GM18858 (cell line): ENCODE measurements at regions not wholly inside any gene's neighbourhood (a gene's known extent, or its start where the extent isn't known, plus 50 kb on each side); places are given as distances from the start of the nearest gene placed in this dataset.

ENCODE experiments used
- ATAC-seq: cut with Tn5 transposase; IDR thresholded peaks from one replicate; pipeline ENCODE4 v1.9.1; 2021; ENCODE audit not compliant: unreplicated experiment

DNA sequence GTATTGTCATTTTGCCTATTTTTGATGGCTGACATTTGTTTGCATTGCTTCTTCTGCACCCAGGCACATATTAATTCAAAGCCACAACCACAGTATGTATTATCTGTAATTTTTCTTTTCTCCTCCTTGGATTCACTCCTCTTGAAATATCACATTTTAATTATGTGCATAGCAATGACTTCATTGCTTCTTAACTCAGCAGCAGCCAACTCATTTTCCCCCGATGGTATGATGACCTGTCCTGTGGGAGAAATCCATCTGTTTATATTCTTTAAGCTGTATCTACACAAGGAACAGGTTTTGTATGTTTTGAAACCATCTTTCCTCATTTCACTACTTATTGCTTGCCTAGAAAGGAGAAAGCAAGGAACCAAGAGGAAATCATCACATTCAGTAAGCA lies 588.8 kb downstream of the INHBA start:
- no peak for ATAC-seq

DNA sequence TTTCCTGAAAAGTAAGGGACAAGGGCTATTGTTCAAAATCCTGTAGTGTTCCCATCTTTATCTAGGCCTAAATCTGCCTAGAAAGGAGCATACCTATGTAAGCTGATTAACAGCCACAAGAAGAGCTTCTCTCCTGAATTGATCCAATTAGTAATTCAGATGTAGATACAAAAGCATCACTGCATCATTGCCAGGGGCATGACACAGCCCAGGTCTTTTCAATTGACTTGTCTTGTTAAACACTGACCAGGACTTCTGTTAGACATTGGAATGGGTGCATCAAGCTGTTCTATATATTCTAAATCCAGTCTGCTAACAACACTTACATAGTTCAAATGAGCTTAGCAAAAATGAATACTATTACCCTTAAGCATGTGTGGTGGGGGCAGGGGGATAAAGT lies 589.2 kb downstream of the INHBA start:
- ATAC-seq, result no peak

DNA sequence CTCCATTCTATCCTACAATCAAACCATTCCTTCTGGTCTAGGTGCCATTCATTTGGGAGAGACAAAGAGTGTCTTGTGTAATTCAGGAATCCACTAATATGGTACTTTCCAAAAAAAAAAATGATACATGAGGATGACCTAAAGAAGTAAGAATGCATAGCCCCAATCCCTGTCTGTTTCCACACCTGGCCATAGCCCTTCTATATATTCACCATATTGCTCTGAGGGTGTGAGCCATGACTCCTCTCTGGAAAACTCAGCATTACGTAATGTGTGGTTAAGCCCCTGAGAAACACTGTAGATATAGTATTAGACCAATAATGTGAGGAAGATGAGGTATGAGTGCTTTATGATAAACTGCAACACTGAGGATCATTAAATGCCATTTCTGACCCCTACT lies 592.7 kb downstream of the INHBA start:
- no peak for ATAC-seq

DNA sequence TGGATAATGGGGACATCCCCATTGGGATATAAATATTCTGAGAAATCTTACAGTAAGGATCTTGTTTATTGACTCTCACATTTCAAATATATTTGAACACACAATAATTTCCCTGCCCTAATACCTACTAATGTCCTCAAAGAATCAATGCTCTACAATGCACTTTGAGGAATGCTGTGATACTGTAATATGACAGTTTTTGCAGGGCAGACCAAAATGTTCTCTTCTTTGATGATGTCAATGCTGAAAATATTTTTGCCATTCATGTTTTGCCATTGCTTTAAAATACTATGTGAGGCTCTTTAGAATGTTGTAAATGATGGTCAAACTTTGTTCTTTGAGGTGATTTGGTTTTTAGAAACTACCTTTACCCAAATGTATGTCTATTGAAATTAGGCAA lies 594.1 kb downstream of the INHBA start:
- ATAC-seq, result no peak

DNA sequence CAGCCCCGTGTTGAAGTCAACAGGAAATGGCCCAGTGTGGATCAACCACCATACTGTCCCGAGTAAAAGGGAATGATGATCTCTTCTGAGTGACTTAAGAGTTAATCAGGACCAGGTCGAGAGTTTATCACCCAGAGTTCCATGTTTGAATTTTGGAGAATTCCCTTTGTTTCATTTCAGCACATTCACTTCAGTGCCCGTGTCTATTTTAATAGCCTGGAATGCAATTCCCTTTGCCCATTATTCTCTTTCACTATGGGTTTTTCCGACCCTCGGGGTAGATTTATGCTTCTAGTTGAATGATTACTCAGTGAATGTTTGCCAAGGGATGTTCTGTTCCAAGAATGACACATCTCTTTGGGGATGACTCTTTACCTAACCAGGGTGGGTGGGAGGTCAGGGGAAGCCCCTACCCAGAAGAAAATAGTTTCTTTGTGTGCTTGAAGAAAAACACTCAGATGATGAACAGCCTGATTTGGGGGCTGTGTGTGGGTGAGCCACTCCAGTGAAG lies 594.9 kb downstream of the INHBA start:
- no peak for ATAC-seq

DNA sequence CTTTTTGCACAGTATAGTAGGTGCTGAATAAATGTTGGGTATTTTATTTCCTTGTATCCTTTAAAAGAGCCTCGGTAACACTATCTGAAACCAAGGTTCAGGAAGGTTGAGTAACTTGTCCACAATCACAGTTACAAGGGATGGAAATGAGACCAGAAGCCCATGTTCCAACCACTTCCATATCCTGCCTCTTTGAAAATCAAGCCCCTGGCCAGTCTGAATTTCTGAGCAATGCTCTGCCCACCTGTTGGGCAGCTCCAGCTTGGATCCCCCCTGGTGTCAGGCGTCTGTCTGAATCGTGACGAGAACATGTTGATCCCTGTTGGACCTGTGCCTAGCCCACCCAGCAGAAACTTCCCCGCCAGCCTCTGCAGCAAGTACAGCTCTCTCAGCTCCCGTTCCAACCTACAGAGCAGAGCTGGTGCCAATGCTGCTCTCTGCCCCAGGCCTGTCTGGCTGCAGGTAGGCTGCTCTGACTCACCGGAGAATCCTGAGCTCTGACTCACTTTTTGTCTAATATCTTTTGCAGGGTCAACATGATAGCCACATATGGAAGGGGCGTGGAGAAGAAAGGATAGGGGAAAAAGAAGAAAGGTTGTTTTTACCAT lies 595.5 kb downstream of the INHBA start:
- no peak for ATAC-seq

DNA sequence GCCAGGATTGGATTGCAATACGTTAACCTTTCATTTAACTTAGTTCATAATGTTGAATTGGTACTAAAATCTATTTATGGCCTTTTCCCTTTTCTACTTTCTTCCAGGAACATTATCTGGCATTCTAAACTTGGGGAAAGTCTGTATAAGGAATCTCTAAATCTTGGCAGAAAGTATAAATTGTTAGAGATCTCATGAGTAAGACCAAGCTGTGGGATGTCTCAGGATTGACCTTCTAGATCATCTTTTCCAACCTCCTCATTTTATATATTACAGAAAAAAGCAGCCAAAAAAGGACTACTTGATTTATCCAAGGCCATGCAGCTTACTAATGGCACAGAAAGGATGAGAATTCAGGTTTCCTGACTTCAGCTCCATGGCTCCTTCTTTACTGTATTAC lies 598.3 kb downstream of the INHBA start:
- no peak for ATAC-seq

DNA sequence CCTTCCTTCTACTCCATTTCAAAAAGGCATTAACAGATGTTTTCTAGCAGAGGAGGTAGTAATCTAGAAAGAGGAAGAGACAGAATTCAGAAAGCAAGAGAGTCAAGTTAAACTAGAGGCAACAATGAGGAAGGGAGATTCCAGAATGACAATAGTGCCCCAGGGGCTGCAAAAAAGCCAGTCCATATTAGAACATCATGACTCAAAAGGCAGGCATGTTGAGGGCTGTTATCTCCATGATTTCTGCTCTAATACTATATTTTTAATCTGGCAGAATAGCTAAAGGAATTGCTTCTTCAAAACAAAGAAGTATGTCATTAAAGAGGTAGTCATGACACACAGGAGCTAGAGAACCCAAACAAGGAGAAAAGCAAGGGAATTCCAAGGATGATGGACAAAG lies 599.6 kb downstream of the INHBA start:
- ATAC-seq, result peak; percentile 87

DNA sequence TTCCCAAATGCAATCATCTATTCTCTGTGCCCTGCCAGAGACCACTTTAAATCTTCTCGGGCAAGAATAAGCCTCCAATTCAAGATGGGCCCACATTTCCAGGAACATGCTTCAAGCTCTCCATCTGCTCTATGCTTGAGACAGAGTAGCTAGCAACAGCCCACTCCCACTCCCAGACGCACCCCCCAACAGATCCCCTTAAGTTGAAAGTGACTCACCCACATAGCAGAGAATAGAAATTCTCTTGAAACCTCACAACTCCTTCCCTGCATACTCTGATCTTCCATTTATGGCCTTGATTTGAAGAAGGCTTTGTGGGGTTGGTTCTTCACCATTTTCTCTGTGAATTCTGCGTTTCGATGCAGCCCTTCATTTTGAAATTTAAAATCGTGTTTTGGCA lies 604.0 kb downstream of the INHBA start:
- no peak for ATAC-seq

DNA sequence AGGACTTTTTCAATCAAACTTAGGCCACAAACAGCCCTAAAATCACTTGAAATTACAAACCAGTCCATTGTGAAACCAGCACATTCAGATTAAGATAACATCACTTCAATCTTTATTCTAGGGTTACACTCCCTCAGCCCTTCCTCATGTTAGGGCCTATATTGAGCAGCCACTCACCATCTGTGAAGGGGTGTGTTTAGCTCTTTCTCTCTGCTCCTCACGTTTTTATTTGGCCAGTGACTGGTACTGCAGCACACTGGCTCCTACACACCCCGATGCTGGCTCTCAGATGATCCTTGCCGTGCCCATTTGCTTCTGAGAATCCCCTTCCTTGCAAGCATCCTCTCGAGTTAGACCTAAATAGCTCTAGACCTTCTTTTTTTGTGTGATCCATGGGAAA lies 604.5 kb downstream of the INHBA start:
- no peak for ATAC-seq

DNA sequence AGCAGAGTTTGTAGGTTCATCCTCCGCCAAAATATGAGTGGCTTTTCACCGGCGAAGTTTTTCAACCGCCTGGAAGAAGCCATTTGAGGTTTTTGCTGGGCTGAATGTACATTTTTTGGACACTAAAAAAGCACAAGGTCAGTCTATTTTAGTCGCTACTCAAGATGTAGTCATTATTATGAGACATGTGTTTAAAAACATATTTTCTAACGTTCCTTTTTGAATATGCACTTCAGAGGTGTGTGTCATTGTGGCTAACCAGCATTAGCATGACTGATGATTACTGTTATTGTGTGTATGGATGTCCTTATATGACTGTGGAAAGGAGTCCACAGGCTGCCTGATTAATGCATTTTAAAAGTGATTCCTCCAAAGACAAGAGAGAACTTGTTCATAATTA lies 605.4 kb downstream of the INHBA start:
- ATAC-seq, result no peak

DNA sequence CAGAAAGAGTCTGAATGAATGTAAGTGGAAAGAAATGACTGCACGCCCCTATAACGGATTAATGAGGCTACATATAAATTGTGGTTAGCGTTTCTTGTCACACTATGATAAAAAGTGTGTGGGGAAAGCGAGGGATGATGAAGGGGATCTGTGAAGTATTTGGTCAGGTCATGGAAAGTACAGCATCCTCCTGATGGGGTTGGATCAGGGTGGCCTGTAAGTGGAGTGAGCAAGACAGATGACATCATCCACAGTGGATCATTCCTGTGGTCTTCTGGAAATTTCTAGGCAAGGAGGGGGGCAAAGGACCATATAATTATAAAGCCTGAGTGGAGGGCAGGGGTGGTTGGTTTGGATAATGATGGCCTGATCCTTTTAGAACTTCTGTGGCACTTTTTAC lies 606.0 kb downstream of the INHBA start:
- no peak for ATAC-seq

DNA sequence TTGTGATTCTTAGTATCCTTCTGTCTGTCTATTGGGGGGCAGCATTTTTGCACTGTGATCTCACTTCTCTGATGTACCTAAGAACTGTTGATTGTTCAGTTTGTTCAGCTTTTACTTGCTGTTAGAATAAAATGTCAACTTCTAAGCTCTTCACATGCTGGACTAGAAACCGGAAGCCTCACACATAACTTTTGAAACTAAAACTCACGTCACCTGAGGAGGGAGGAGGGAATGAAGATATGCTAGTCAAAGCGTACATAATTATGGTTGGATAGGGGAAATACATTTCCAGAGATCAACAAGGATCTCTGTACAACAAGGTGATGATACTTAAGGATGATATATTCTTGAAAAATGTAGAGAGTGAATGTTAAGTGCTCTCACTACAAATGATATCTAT lies 609.7 kb downstream of the INHBA start:
- ATAC-seq, result no peak

DNA sequence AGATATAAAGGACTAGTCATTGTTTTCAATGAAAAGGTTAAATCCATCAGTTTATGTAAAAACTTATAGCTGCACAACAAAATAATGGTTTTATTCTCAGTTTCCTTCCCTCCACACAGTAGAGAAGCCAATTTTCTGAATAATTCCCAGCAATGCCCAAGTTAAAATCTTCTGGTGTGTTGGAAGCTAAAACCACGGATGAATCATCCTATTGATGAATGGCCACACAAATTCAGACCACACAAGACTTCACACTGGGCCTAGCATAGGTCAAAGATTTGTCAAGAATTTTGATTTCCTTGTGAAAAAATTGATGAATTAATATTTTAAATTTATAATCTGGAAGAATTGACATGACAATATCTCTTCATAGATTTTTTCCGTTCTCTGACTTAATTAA lies 617.6 kb downstream of the INHBA start:
- no peak for ATAC-seq

DNA sequence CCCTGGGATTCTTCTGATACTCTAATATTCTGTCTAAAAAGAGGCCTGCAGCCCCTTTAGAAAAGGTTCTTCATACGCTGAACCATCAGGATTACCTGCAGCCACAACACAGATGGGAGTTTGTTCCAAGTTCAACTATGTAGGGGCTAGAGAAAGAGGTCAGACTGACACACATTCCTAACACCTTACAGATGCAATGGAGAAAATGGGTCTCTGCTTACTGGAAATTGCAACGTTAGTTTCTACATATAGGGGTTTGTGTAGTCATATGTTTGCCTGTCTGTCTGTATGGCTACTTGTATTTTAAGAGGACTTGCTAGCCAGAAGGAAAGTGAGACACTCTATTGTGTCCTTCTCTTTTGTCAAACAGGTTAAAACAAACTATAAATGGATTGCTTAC lies 618.5 kb downstream of the INHBA start:
- no peak for ATAC-seq

DNA sequence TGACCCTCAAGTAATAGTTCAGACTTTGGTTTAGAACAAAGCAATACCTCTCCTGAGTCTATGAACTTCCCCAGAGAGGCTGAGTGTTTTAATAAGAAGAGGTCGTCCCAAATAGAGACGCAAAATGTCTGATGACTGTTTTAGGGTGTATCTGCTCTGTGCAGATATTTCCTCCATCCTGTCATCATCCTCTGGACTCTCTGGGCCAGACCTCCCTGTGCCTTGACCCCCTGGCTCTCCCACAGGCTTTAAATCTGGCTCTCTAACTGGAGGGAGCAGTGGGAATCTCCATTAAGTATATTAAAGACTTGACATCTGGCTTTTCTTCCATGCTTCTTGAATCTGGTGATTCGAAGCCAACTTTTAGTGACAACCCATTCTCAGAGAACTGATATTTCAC lies 633.3 kb downstream of the INHBA start:
- ATAC-seq, result no peak

DNA sequence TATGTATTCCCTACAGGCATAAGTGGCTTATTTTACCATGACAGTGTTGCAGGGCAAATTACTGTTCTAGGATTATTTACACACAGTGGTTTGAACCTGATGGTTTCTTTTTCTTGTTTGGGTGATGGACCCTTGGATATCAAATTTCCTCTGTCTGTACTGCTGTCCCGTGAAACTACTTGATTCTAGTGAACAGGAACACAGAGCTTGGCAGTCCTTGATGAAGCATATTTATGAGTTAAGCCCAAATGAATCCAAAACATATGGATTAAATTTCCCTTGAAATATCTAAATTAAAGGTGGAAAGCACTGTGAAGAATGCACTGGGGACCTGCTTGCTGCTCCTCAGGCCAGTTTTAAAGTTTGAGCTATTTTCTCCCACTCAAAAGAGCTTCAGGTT lies 635.3 kb downstream of the INHBA start:
- ATAC-seq, result no peak

DNA sequence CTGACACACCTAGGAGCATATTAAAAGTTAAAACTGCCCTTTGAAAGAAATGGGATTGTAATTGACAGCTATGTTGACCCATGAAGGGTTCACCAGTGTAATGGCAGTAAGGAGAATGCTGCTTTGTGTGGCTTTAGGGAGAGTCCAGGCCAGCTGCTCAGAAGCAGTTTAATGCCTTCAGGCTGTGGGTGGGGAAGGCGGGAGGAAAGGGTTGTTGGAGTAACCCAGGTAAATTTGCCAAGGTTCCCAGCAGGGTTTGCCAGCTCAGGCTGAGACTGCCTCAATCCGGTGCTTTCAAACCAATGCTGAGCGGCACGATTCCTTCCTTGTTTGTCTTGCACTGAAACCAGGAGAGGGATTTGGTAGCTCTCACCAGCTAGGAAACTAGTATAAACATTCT lies 637.2 kb downstream of the INHBA start:
- ATAC-seq, result no peak

DNA sequence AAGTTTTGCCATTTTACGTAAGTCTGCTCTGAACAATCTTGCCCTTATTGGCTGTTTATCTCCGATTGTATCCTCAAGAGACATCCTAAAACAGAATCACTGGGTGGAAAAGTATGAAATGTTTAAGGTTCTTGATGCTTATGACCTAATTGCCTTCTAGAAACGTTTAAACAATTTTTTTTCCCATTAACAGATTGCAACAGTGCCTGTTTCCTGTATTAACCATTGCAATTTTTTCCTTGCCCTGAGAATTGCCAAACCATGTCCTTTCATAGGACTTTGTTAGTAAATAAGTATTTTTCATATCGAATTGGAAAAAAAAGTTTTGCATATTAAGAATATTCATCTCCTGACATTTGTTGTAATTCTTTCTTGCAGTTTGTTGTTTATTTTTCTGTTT lies 639.8 kb downstream of the INHBA start:
- ATAC-seq, result no peak

DNA sequence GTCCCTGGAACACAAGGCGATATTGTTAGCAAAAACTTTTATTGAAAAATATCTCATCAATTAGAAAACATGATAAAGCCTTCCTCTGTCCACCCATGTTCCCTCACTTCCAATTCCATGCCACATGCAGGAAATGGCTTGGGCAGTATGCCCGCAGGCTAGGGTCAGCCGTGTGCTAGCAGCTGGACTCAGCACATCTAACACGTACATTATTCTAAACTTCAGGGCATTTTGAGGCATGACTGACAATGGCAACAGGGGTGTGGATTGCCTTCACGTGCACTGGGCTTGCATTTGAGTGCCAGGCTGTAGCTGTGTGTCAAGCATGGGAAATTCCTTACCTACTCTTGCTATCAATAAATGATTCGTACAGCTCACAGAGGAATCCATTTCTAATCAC lies 642.1 kb downstream of the INHBA start:
- ATAC-seq, result no peak

DNA sequence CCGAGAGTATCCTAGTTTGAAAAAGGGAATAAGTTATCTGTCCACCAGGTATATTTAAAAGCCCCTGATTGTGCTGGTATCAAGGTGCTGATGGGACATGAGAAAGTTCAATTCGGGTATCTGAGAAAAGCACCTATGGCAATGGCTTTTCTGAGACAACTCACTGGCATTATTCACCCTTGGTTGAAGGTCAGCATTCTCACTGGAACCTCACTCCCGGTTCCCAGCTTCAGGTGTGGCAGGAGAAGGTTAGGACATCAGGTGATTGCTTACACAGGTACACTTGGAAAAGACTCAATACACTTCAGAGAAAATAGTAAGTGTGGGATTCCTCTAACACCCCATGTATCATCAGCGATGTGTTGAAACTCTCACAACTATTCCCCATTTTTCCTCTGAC lies 643.1 kb downstream of the INHBA start:
- no peak for ATAC-seq

DNA sequence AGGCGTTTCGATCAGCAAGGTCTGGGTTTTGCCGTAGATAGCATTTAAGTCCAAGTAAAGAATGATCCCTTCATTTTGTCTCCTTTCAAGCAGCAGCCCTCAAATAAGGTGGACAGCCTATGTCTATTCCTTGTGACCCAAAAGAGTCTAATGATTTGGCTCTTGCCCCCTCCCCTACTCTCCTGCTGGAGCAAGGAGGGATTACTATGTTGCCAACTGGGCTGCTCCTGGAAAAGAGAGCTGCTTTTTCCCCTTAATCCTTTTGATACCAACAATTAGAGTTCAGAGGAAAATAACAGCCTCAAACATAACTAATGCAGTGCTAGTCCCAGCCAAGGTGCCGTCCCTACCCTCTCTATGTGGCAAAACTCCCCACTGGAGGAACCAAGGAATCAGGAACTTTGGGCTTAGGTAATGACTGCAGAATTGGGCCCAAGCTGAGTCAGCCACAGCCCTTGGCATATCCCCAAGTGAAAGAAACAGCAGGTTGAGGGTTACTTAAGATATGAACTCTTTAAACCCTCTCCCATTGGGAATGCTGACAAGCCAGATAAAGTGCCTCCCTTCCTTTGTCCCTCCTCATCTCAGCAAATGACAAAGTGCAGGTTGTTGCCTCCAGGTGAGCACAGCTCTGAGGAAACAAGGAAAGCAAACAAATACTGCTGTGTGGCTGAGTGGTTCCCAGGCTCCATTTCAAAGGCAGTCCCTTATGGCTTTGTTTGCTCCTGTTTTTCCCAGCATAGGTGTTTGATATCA lies 643.7 kb downstream of the INHBA start:
- no peak for ATAC-seq
